IPS-15b (cell line): ENCODE measurements at regions not wholly inside any gene's neighbourhood (a gene's known extent, or its start where the extent isn't known, plus 50 kb on each side); places are given as distances from the start of the nearest gene placed in this dataset.
"Not testable (repeated sequence)": the region's sequence is repeated elsewhere in the genome, so short reads cannot be mapped to it uniquely, and the experiment has no call there.

Source experiments
- H3K27me3 ChIP-seq: one replicate; pipeline ENCODE4 v1.6.1; 2013; ENCODE audit warnings: low read length; ENCODE audit not compliant: control insufficient read depth, insufficient read depth
- H3K36me3 ChIP-seq: one replicate; pipeline ENCODE4 v1.6.1; 2013; ENCODE audit warnings: low read length; ENCODE audit not compliant: control insufficient read depth, insufficient read depth
- H3K4me1 ChIP-seq: one replicate; pipeline ENCODE4 v1.6.1; 2013; ENCODE audit warnings: mild to moderate bottlenecking, low read length; ENCODE audit not compliant: control insufficient read depth, insufficient read depth
- H3K4me3 ChIP-seq: one replicate; pipeline ENCODE4 v1.5.1; 2013; ENCODE audit warnings: low read depth, low read length
- H3K9ac ChIP-seq: one replicate; pipeline ENCODE4 v1.6.1; 2013; ENCODE audit warnings: low read depth, mild to moderate bottlenecking, low read length
- H3K9me3 ChIP-seq: one replicate; pipeline ENCODE4 v1.6.1; 2013; ENCODE audit warnings: mild to moderate bottlenecking, low read length; ENCODE audit not compliant: control insufficient read depth, insufficient read depth

DNA sequence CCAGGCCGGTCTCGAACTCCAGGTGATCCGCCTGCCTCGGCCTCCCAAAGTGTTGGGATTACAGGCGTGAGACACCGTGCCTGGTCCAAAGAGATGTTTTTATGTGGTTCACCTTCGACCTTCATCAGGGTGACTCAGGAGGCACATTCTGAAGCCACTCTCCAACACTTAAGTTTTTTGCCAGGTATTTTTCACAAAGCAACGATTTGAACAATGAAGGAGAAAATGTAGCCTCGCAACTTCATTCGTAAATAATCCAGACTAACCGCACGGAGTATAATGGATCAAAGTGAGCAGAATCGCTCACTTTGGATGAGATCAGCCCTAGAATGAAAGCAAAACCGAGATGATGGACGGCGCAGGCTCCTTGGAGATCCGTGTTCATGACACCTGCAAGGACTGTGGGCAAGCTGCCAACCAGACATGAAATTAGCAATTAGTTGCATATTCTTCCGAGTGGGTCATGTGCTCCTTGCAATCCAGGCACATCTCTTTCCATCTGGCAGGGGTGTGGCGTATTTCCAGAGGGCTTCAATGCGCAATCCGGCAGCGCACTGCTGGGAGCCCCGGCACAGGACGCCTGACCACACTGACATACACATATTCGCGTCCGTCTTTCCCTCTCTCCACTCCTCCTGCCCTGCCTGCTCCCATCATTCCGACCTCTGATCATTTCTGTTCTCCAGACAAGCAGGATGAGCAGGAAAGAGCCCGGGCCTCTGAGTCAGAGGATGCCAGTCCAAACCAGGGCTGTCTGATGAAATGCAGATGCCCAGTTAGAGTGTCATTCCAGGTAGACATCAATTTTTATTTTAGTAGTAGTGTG is 148.4 kb downstream of the KLF6 start:
- Histone ChIP-seq H3K36me3 (no peaks in the 10 kb centered on the region), H3K9me3 (no peaks in the 10 kb centered on the region), H3K27me3 (no peaks in the 10 kb centered on the region), H3K9ac (no peak overlapping the region), H3K4me1 (no peaks in the 10 kb centered on the region), H3K4me3 (no peak overlapping the region)

DNA sequence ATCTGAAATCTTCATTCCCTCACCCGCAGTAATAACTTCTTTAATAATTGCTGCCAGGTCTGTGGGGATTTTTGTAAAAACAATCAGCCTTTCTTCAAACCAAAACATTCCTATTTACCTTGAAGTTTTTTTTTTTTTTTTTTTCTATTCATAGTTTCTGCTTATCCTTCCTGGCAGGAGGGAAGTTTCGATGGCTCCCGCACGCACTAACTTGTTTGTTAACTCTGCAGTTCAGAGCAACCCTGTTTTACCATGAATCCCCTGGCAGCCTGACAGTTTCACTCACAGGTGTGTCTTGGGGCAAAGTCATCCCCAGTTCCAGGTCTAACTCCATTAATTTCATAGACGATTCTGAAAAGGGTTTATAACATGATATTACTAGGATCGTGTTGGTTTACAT is 149.3 kb downstream of the KLF6 start:
- Histone ChIP-seq H3K4me1 (no peaks in the 10 kb centered on the region), H3K4me3 (no peak overlapping the region)

DNA sequence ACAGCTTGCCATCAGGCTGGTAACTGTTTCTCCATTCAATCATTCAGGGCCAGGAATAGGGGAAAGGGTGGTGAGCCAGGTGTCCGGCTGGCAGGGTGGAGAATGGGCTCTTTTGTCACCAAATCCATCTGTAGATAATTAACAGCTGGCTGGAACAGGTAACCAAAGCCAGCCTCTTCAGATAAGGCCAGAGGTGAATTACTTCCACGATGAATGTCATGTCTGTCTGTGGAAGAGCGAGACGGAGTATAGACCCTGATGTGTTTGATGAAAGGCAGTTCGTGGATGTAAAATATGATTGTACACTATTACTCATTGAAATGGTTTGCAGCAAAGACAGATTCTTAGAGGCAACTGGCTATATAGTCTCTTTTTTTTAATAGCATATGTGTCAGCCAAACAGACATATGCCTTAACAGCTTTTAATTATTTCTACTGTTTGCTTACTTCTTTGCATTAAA is 149.8 kb downstream of the KLF6 start:
- no peak overlapping the region for H3K4me3 ChIP-seq
- no peak overlapping the region for H3K9ac ChIP-seq
- no peaks in the 10 kb centered on the region for H3K27me3 ChIP-seq
- no peaks in the 10 kb centered on the region for H3K9me3 ChIP-seq
- no peaks in the 10 kb centered on the region for H3K36me3 ChIP-seq
- H3K4me1 ChIP-seq: no peaks in the 10 kb centered on the region

More for the DNA sequence above, 149.3 kb downstream of the KLF6 start:
- Histone ChIP-seq H3K27me3 (no peaks in the 10 kb centered on the region), H3K36me3 (no peaks in the 10 kb centered on the region), H3K9me3 (no peaks in the 10 kb centered on the region), H3K9ac (no peak overlapping the region)

DNA sequence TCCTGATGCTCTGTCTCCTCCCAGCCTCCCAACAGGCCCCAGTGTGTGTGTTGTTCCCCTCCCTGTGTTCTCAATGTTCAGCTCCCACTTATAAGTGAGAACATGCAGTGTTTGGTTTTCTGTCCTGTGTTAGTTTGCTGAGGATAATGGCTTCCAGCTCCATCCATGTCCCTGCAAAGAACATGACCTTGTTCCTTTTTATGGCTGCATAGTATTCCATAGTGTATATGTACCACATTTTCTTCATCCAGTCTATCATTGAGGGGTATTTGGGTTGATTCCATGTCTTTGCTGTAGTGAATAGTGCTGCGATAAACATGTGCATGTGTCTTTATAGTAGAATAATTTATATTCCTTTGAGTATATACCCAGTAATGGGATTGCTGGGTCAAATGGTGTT is 150.4 kb downstream of the KLF6 start:
- not testable (repeated sequence) for H3K9me3 ChIP-seq, H3K27me3 ChIP-seq, H3K36me3 ChIP-seq, H3K4me1 ChIP-seq, H3K9ac ChIP-seq, H3K4me3 ChIP-seq

DNA sequence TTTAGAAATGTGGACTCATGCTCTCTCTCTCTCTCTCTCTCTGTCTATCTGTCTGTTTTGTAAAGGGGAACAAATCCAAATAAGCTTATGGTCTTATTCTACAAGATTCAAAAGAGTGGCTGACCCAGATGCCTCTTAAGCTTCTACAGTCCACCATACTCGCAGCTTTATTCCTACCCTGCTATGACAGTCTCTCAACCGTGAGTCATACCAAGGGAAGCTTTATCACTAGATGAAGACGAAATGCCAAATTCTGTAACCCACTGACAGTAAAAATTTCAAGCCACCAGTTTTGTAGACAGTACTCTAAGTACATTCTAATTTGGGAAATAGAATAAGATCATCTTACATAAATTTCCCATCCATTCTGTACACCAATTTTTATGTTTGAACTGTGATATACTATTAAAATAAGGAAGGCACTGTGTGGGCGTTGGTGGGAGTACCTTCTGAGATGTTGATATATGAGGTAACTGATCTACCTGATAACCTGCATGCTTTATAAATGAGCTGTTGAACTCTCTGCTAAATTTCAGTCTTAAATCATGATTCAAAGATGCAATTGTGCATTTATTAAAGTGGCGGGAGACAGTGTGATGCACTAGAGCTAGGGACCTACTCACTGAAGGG is 153.2 kb downstream of the KLF6 start:
- Histone ChIP-seq H3K27me3 (no peaks in the 10 kb centered on the region), H3K9me3 (no peaks in the 10 kb centered on the region), H3K4me1 (no peaks in the 10 kb centered on the region), H3K36me3 (no peaks in the 10 kb centered on the region), H3K9ac (no peak overlapping the region), H3K4me3 (no peak overlapping the region)

DNA sequence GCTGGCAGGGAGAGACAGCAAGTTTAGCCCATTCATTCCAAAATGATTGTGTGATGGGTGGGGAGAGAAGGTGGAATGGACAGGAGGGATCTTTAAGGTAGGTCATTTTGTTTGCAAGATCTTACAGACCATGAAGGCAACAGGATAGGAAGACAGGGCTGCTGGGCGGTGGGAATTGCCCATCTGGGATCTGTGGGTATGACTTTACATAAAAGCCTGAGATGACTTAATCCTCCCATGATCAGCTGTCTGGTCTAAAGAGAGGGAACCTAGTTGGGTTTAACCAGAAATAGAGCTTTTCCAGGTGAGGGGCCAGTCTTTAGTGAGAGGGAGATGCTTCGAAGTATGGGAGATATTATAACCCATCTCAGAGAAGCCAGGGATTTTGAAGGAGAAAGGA is 153.7 kb downstream of the KLF6 start:
- no peaks in the 10 kb centered on the region for H3K36me3 ChIP-seq
- no peaks in the 10 kb centered on the region for H3K27me3 ChIP-seq
- no peak overlapping the region for H3K4me3 ChIP-seq
- H3K9me3 ChIP-seq: no peaks in the 10 kb centered on the region
- no peaks in the 10 kb centered on the region for H3K4me1 ChIP-seq
- no peak overlapping the region for H3K9ac ChIP-seq

DNA sequence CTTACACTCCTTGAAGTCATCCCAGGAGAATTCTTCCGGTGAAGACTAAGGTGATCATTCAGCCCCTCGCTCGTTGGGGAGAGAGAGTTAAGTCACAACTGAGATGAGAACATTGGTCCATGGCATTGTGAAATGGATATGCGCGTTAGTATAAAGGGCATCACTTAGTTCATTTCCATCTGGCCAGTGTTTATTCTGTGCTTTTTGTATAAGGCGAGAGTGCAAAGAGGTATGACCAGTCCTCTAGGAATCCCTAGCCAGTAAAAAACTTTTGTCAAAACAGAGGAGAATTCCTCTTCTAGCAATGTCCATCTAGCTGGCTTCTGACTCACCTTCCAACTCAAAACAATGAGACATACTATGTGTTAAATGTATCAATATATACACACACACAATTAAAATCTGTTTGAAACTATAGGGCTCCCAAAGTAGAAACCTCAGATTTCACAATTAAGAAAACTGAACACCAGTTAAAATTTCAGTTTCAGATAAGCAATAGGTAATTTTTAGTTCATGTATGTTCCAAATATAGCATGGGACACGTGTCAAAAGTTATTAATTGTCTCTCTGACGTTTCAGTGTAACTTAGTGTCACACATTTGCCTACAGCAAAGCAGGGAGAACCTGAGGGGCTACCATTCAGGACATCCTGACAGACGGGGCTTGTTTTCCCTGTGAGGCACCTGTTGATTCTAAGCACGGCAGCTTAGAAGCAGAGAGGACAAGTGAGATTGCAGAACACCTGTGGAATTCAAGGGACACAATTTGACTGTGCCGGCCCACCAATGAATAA is 158.9 kb downstream of the KLF6 start:
- H3K9ac ChIP-seq: no peak overlapping the region
- no peaks in the 10 kb centered on the region for H3K9me3 ChIP-seq
- H3K36me3 ChIP-seq: no peaks in the 10 kb centered on the region
- no peaks in the 10 kb centered on the region for H3K27me3 ChIP-seq
- peaks cover 7% of the 10 kb centered on the region for H3K4me1 ChIP-seq
- no peak overlapping the region for H3K4me3 ChIP-seq

DNA sequence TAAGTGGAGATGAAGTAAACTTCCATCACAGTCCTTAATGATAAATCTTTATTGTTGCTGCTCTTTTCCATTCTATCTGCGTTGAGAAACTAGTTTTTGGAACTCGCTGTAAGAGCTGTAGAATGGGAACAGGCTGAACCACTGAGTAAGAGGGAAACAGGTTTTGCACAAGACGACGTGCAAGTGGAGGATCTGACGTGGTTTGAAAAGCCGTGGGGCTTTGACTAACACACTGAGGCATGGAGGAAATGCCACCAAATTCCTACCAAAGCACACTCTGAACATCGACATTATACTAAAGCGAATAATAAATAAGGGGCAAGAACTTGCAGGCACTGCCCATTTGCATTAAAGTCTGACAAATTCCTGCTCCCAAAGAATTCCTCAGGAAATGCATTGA is 160.6 kb downstream of the KLF6 start:
- Histone ChIP-seq H3K4me3 (no peak overlapping the region), H3K9ac (no peak overlapping the region), H3K9me3 (no peaks in the 10 kb centered on the region), H3K36me3 (no peaks in the 10 kb centered on the region), H3K27me3 (no peaks in the 10 kb centered on the region), H3K4me1 (peaks cover 7% of the 10 kb centered on the region)

DNA sequence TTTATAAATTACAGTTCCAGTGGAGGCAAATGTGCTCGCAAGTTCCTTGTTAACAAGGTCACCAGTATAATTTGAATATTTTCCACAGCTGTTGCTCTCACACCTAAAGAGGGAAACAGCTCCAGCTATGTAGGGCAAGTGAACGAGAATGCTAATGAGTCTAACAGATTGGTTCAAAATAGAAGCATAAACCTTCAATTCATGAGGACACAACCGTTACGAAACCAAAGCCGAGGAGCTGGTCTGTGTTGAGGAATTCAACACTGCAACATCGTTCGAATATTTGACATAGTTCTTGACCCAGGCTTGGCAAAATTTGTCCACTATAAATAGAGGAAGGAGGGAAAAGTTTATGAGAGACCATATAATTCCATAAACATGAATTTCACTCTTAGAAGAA is 161.3 kb downstream of the KLF6 start:
- Histone ChIP-seq H3K4me1 (peaks cover 7% of the 10 kb centered on the region), H3K36me3 (no peaks in the 10 kb centered on the region), H3K4me3 (no peak overlapping the region), H3K9ac (no peak overlapping the region), H3K9me3 (no peaks in the 10 kb centered on the region), H3K27me3 (no peaks in the 10 kb centered on the region)

DNA sequence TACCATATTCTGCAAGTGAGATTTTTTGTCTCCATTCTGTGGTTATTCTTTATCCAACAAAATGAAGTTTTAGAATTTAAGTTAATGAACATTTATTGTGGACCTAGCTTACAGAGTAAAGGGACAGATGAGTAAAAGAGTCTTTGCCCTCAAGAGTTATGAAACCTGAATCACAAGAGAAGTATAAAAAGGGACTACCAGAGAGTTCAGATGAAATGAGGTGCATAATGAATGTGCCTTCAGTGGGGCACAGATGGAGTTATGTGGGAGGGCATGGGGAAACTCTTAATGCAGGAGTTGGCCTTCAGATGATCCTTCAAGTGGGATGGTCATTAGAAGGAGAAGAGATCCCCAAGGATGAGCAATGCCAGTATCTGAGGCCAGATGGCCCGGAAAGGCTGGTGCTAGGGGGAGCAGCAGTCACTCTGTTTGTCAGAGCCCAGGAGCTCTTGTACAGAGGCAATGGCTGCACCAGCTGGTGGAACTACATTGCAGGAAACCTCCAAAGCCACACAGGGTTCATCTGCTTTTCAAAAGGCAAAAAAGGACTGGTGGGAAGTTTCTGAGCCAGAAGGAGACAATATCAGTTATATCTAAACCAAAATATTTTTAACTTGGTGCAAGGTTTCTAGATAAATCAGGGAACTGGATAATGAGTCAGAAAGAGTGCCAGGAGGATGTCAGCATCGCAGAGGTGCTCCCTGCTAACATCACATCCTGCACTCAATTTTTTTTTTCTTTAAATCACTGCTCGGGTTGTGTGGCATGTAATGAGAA is 162.0 kb downstream of the KLF6 start:
- Histone ChIP-seq H3K4me3 (no peak overlapping the region), H3K4me1 (peaks cover 7% of the 10 kb centered on the region), H3K36me3 (no peaks in the 10 kb centered on the region), H3K9me3 (no peaks in the 10 kb centered on the region), H3K27me3 (no peaks in the 10 kb centered on the region), H3K9ac (no peak overlapping the region)

DNA sequence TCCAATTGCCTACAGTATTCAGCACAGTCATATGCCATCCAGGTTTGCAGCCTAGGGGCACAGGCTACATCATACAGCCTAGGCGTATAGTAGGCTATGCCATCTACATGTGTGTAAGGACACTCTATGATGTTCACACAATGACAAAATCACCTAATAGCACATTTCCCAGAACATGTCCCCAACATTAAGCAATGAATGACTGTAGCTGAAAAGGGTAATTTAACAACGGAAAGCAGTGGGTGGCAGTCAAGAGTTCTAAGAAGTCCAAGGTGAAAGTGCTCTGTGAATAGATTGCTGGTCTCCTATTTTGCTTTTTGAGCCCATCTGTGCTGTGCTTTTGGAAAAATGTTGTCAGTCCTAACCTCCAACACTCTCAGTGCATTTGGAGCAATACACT is 162.6 kb downstream of the KLF6 start:
- no peak overlapping the region for H3K9ac ChIP-seq
- no peak overlapping the region for H3K4me3 ChIP-seq
- no peaks in the 10 kb centered on the region for H3K9me3 ChIP-seq
- peaks cover 7% of the 10 kb centered on the region for H3K4me1 ChIP-seq
- H3K36me3 ChIP-seq: no peaks in the 10 kb centered on the region
- no peaks in the 10 kb centered on the region for H3K27me3 ChIP-seq
